Activated CD4-positive, alpha-beta memory T cell treated with anti-CD3 and anti-CD28 coated beads for 36 hours (primary cell): ENCODE measurements at regions not wholly inside any gene's neighbourhood (a gene's known extent, or its start where the extent isn't known, plus 50 kb on each side); places are given as distances from the start of the nearest gene placed in this dataset.
"Not testable (repeated sequence)": the region's sequence is repeated elsewhere in the genome, so short reads cannot be mapped to it uniquely, and the experiment has no call there.

Source experiments
- CTCF ChIA-PET: fragments of 350-600 bp; sonication (Branson Sonifier 250); formaldehyde crosslinking; loops from one replicate; lab custom pipeline; 2021; ENCODE audit warnings: antibody characterized with exemption, inconsistent platforms; lab: Charles Lee
- POLR2A ChIA-PET: fragments of 350-600 bp; sonication (Branson Sonifier 250); formaldehyde crosslinking; loops from one replicate; lab custom pipeline; 2021; ENCODE audit warnings: antibody characterized with exemption; lab: Charles Lee
- DNase-seq: peaks from one replicate; pipeline ENCODE4 v3.0.0-alpha.2; 2020
- H3K27ac Mint-ChIP-seq: one replicate; pipeline ENCODE4 v1.8.0; 2021; ENCODE audit warnings: mixed read lengths
- H3K27me3 Mint-ChIP-seq: one replicate; pipeline ENCODE4 v1.8.0; 2021; ENCODE audit warnings: mixed read lengths
- H3K36me3 Mint-ChIP-seq: one replicate; pipeline ENCODE4 v1.8.0; 2021; ENCODE audit warnings: mixed read lengths
- H3K4me1 Mint-ChIP-seq: one replicate; pipeline ENCODE4 v1.8.0; 2021; ENCODE audit warnings: low read depth, mixed read lengths
- H3K4me3 Mint-ChIP-seq: one replicate; pipeline ENCODE4 v1.8.0; 2021; ENCODE audit warnings: mild to moderate bottlenecking, mixed read lengths
- H3K9me3 Mint-ChIP-seq: one replicate; pipeline ENCODE4 v1.8.0; 2021; ENCODE audit warnings: mixed read lengths
- intact Hi-C: fragments of 100-400 bp; cut with micrococcal nuclease; formaldehyde crosslinking; loops from one replicate; pipeline ENCODE4 v1.15.1; 2023

DNA sequence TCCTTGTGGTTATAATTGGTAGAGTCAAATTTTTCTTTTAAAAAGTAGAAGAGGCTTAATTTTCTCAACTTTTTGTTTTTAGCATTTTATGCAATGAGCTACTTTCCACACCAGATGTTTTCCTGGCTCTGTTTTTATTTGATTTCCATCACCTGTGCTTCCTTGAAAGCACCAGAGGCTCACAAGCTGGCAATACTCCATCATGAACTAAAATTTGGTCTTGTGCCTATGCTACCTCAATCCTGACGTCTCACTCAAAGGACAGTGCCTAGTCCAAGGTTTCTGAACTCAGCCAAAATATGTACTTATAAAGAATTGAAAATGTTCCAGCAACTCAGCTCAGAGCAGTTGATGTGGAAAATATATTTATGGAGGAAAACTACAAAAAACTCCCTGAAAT lies 914.0 kb upstream of the PRKX start:
- ChIA-PET POLR2A (no interaction called here), CTCF (no interaction called here)
- no peaks in the 10 kb centered on the region for H3K27me3 Mint-ChIP-seq
- H3K36me3 Mint-ChIP-seq, result no peaks in the 10 kb centered on the region
- no peak for DNase-seq
- H3K4me1 Mint-ChIP-seq, result no peaks in the 10 kb centered on the region
- H3K4me3 Mint-ChIP-seq, result no peak overlapping the region
- no peak overlapping the region for H3K27ac Mint-ChIP-seq
- intact Hi-C loops, result no loop called here
- peaks cover 6% of the 10 kb centered on the region for H3K9me3 Mint-ChIP-seq

DNA sequence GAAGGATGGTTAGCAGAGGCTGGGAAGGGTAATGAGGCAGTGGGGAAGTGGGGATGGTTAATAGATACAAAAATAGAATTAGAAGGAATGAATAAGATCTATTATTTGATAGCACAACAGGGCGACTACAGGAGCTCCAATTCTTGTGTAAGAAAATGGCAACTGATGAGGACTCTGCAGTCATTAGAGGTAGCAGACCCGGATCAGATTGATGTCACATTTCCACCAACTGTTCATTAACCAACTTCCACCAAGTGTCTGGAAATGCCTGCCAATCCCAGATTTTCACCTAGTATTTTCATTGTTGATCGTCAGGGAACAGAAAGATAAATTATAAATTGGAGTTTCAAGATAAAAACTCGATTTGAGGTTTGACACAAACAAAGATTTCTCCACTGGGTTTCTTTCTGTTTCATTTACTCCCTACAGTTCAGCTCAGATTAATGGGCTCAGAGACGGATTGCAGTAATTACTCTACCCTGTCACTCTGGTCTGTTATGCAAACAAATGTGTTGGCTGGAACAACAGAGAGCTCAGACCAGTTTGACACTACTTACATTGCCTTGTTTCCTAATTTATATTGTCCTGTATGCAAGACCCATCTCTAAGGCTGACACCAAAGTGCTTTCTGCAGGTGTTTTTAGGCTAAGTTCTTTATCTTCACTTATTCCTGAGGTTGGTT lies 909.2 kb upstream of the PRKX start:
- ChIA-PET CTCF (no interaction called here), POLR2A (no interaction called here)
- H3K4me1 Mint-ChIP-seq, result no peaks in the 10 kb centered on the region
- no peak for DNase-seq
- no peaks in the 10 kb centered on the region for H3K27me3 Mint-ChIP-seq
- no peaks in the 10 kb centered on the region for H3K36me3 Mint-ChIP-seq
- H3K27ac Mint-ChIP-seq, result no peak overlapping the region
- intact Hi-C loops, result no loop called here
- H3K4me3 Mint-ChIP-seq, result no peak overlapping the region
- H3K9me3 Mint-ChIP-seq, result no peaks in the 10 kb centered on the region

DNA sequence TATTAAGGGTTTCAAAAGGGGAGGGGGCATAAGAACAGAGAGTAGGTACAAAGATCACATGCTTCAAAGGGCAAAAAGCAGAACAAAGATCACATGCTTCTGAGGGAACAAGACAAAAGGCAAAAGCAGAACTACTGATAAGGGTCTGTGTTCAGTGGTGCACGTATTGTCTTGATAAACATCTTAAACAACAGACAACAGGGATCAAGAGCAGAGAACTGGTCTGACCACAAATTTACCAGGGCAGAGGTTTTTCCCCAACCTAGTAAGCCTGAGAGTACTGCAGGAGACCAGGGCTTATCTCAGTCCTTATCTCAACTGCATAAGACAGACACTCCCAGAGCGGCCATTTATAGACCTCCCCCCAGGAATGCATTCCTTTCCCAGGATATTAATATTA lies 900.2 kb upstream of the PRKX start:
- POLR2A ChIA-PET, H3K4me3 Mint-ChIP-seq, H3K4me1 Mint-ChIP-seq, intact Hi-C loops, DNase-seq, H3K27ac Mint-ChIP-seq, H3K36me3 Mint-ChIP-seq, H3K27me3 Mint-ChIP-seq, CTCF ChIA-PET: not testable (repeated sequence)
- H3K9me3 Mint-ChIP-seq, result peaks cover 14% of the 10 kb centered on the region

DNA sequence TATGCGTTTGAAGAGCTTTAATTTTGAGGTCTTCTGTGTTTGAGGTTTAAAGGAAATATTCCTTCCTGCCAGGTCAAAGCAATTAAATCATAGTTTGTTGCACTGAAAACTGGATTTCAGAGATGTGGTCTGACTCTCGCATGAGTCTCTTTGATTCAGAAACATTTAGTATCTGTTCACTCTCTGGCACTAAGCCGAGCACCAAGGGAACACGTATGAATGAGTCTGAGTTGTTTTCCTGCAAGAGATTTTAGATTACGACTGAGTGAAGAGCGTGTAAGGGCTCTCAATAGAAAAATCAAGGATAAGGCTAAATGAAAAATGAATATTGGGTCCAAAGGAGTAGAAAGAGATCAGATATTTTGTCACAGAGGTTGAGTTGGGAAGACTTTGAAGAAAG lies 875.4 kb upstream of the PRKX start:
- CTCF ChIA-PET, result no interaction called here
- Mint-ChIP-seq H3K4me3 (no peak overlapping the region), H3K27ac (no peak overlapping the region), H3K27me3 (no peaks in the 10 kb centered on the region), H3K36me3 (no peaks in the 10 kb centered on the region), H3K9me3 (peaks cover 4% of the 10 kb centered on the region), H3K4me1 (no peaks in the 10 kb centered on the region)
- intact Hi-C loops, result no loop called here
- DNase-seq, result no peak
- POLR2A ChIA-PET, result no interaction called here

DNA sequence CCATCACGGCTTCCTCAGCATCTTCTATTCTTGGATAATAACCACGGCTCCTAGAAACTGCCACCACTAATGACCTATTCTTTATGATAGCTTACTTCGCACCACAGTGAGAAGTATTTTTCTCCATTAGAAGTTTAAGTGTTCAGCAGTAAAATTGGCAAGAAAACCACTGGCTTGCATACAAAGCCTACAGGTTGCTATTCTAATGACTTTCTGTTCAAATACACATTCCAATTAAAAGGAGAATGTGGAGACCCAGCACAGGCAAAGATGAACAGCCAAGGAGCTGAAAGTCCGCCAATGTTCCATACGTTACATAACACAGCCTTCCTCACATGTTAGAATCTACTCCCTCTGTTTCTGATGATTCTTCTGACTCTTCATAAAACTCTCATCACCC lies 875.0 kb upstream of the PRKX start:
- H3K4me3 Mint-ChIP-seq, result no peak overlapping the region
- DNase-seq, result no peak
- no peaks in the 10 kb centered on the region for H3K27me3 Mint-ChIP-seq
- H3K9me3 Mint-ChIP-seq, result peaks cover 4% of the 10 kb centered on the region
- no peak overlapping the region for H3K27ac Mint-ChIP-seq
- ChIA-PET CTCF (no interaction called here), POLR2A (no interaction called here)
- no peaks in the 10 kb centered on the region for H3K4me1 Mint-ChIP-seq
- intact Hi-C loops, result no loop called here
- no peaks in the 10 kb centered on the region for H3K36me3 Mint-ChIP-seq

DNA sequence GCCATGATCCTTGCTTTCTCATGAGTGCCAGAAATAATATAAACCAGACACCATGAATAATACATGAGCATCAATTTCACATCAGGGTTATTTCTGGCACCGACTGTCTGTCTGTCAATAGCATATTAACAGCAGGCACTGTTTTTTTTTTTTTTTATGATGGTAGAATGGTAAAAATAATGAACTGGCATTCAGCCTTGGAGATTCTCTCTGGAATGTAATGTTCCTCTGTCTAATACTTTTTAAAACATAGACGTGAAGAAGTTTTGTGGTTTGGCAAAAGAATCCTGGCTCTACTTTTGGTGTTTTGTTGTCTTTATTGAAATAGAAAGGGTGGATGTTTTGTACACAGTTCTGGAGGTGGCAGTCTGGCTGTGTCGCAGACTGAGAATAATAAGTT lies 874.6 kb upstream of the PRKX start:
- Mint-ChIP-seq H3K4me3 (no peak overlapping the region), H3K27ac (no peak overlapping the region), H3K4me1 (no peaks in the 10 kb centered on the region), H3K27me3 (no peaks in the 10 kb centered on the region), H3K9me3 (peaks cover 4% of the 10 kb centered on the region), H3K36me3 (no peaks in the 10 kb centered on the region)
- intact Hi-C loops, result no loop called here
- POLR2A ChIA-PET, result no interaction called here
- no peak for DNase-seq
- CTCF ChIA-PET, result no interaction called here

DNA sequence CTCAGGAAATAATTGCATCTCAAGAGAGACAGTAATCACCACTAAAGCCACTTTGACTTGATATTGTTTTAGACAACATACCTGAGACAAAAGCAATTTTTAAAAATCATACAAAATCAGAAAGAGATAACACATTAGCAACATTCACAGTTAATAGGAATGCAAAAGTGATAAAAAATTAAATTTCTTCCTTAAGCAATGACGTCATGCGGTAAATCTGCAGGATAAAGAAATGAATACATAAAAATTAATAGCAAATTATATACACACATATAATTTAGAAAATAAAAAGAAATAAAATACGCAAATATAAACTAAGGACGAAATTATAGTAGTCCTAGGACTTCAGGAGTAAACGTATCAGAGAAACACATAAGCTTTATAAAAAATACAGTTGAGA lies 866.5 kb upstream of the PRKX start:
- H3K4me3 Mint-ChIP-seq, result no peak overlapping the region
- intact Hi-C loops, result no loop called here
- H3K4me1 Mint-ChIP-seq, result no peaks in the 10 kb centered on the region
- no peaks in the 10 kb centered on the region for H3K27me3 Mint-ChIP-seq
- H3K36me3 Mint-ChIP-seq, result no peaks in the 10 kb centered on the region
- H3K9me3 Mint-ChIP-seq, result no peaks in the 10 kb centered on the region
- no peak for DNase-seq
- ChIA-PET CTCF (no interaction called here), POLR2A (no interaction called here)
- H3K27ac Mint-ChIP-seq, result no peak overlapping the region

DNA sequence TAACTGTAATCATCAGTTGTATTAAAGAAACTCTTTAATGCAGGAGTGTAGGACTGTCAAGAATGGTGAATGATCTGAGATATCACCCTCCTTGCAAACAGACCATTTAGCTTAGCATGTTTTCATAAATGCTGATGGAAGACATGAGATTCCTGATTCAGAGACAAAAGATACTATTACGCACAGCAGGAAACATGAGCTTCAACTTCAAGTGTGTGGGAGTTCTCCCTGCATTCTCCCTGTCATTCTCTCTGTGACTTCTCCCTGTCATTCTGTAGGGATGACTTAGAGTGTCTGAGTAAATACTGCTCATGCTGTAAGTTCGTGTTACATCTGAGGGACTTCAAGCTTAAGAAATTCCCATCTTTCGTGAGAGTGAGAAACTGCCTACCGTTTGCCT lies 866.0 kb upstream of the PRKX start:
- ChIA-PET POLR2A (no interaction called here), CTCF (no interaction called here)
- intact Hi-C loops, result no loop called here
- Mint-ChIP-seq H3K27ac (no peak overlapping the region), H3K4me1 (no peaks in the 10 kb centered on the region), H3K36me3 (no peaks in the 10 kb centered on the region), H3K9me3 (no peaks in the 10 kb centered on the region), H3K27me3 (no peaks in the 10 kb centered on the region), H3K4me3 (no peak overlapping the region)
- DNase-seq, result no peak

DNA sequence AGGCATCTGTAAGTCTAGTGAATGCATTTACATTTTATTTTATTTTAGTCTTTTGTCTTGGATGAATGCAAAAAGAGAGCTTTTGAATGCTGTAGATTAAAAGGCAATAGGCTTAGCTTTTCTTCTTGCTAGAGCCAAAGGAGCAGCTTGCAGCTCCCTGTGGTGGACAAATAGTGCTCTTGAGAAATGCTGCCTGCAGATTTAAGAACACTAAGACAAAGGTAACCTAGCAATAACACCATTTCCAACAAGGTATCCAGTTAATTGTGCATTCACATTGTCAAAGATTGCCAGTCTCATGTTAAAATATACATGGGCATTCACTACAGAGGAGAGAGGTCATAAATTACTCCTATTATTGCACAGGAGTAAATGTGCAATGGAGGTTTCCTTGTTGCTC lies 859.2 kb upstream of the PRKX start:
- Mint-ChIP-seq H3K36me3 (no peaks in the 10 kb centered on the region), H3K4me3 (no peak overlapping the region), H3K9me3 (no peaks in the 10 kb centered on the region), H3K27ac (no peak overlapping the region), H3K4me1 (no peaks in the 10 kb centered on the region), H3K27me3 (no peaks in the 10 kb centered on the region)
- no peak for DNase-seq
- ChIA-PET POLR2A (no interaction called here), CTCF (no interaction called here)
- intact Hi-C loops, result no loop called here

DNA sequence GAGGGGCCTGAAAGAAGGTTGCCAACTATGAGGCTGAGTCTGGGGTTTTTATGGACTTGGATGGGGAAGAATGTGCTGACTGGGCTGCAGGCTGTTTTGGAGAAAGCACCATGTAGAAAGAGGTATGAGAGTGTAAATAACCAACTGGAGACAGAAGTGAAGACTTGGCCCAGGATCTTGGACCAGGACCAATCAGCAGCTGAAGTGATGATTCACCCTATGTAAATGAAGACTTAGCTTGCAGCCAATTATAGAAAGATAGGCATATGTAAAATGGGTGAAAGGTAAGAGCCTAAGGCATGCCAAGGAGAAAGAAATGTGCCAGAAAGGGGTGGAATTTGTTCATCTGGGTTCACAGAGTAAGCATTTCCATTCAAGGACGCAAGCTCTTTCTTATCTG lies 856.7 kb upstream of the PRKX start:
- Mint-ChIP-seq H3K9me3 (no peaks in the 10 kb centered on the region), H3K4me1 (no peaks in the 10 kb centered on the region), H3K4me3 (no peak overlapping the region), H3K36me3 (no peaks in the 10 kb centered on the region), H3K27ac (no peak overlapping the region), H3K27me3 (no peaks in the 10 kb centered on the region)
- DNase-seq, result no peak
- ChIA-PET CTCF (no interaction called here), POLR2A (no interaction called here)
- intact Hi-C loops, result no loop called here

DNA sequence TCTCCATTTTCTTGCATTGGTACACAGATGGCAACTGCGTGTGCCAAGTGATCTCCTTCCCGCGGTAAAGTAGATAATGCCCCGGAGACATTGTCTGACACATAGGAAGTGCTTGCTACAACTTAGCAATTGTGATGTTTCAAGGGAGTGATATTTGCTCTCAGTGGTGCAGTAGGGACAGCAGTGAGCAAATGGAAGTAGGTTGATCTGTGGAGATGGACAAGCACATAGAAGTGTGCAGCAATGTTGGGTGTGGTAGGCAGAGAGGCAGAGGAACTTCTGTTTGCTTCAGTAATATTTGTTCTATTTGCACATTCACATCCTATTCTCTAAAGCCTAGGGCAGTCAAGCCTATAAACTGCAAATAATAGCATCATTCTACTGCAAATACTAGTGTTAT lies 846.7 kb upstream of the PRKX start:
- H3K9me3 Mint-ChIP-seq, result no peaks in the 10 kb centered on the region
- ChIA-PET POLR2A (no interaction called here), CTCF (no interaction called here)
- no peak overlapping the region for H3K27ac Mint-ChIP-seq
- intact Hi-C loops, result no loop called here
- no peak for DNase-seq
- no peaks in the 10 kb centered on the region for H3K27me3 Mint-ChIP-seq
- no peak overlapping the region for H3K4me3 Mint-ChIP-seq
- no peaks in the 10 kb centered on the region for H3K36me3 Mint-ChIP-seq
- H3K4me1 Mint-ChIP-seq, result no peaks in the 10 kb centered on the region

DNA sequence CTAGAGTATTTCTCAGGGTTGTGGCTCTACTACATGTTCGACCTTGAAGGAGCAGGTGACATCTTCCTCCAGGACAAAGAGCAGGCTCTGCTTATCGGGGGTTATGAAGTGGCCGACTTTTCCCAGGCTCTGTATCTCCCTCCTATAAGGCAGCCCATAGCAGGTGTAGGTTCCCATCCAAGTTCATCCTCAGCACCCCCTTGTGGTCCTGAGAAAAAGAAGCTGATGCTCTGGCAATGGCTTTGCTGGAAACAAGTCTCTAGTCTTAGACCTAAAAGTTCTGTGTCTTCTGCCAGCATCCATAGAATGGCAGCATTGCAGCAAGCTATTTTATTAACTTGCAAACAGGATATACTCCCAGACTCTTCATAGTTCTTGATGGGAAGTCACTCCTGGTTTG lies 836.6 kb upstream of the PRKX start:
- POLR2A ChIA-PET, result no interaction called here
- Mint-ChIP-seq H3K27ac (no peak overlapping the region), H3K4me3 (no peak overlapping the region), H3K27me3 (no peaks in the 10 kb centered on the region), H3K36me3 (no peaks in the 10 kb centered on the region), H3K9me3 (no peaks in the 10 kb centered on the region), H3K4me1 (no peaks in the 10 kb centered on the region)
- DNase-seq, result no peak
- intact Hi-C loops, result loop anchor here (5.0 kb wide), 1 partner anchor 588 kb away; no protein-coding TSS in a partner anchor
- CTCF ChIA-PET, result no interaction called here

DNA sequence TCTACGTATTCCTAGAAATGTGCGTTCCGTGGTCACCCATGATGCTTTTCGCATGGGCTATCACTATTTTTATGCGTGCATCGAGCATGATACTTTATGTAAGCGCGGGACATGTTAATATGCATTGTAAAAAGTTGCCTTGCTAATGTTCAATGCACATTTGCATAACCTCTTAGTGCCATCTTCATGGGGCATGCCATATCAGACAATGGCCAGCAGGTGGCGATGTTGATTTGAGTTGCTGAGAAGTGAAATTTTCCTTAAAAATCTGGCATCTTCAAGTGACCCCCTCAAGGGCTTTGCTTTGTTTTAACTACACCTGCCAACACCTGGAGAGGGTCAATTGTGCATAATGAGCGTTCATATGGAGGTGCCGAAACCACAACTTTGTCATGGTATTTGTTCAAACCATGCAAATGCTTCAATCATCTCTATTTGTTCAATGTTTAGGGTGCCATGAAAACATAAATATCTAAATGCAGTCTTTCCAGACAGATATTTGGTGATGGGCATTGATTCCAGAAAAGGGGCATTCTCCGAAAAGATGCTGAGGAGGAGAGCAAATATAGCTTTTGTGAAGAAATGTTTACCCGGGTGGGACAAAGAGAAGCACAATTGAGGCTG lies 833.9 kb upstream of the PRKX start:
- H3K27me3 Mint-ChIP-seq, result no peaks in the 10 kb centered on the region
- DNase-seq, result peak; percentile 35
- no peak overlapping the region for H3K27ac Mint-ChIP-seq
- CTCF ChIA-PET, result no interaction called here
- H3K4me1 Mint-ChIP-seq, result no peaks in the 10 kb centered on the region
- H3K9me3 Mint-ChIP-seq, result no peaks in the 10 kb centered on the region
- intact Hi-C loops, result no loop called here
- POLR2A ChIA-PET, result no interaction called here
- H3K36me3 Mint-ChIP-seq, result no peaks in the 10 kb centered on the region
- H3K4me3 Mint-ChIP-seq, result no peak overlapping the region
